SKM-1 (cell line): ENCODE measurements at regions not wholly inside any gene's neighbourhood (a gene's known extent, or its start where the extent isn't known, plus 50 kb on each side); places are given as distances from the start of the nearest gene placed in this dataset.
"Not testable (repeated sequence)": the region's sequence is repeated elsewhere in the genome, so short reads cannot be mapped to it uniquely, and the experiment has no call there.

Source experiments
- DNase-seq: peaks from one replicate; lab custom pipeline; 2025; ENCODE audit not compliant: unreplicated experiment; lab: John Stamatoyannopoulos, UW

DNA sequence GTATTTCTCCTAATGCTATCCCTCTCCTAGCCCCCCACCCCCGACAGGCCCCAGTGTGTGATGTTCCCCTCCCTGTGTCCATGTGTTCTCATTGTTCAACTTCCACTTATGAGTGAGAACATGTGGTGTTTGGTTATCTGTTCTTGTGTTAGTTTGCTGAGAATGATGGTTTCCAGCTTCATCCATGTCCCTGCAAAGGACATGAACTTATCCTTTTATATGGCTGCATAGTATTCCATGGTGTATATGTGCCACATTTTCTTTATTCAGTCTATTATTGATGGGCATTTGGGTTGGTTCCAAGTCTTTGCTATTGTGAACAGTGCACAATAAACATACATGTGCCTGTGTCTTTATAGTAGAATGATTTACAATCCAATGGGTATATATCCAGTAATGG is 362.0 kb upstream of the GYPC start:
- not testable (repeated sequence) for DNase-seq

DNA sequence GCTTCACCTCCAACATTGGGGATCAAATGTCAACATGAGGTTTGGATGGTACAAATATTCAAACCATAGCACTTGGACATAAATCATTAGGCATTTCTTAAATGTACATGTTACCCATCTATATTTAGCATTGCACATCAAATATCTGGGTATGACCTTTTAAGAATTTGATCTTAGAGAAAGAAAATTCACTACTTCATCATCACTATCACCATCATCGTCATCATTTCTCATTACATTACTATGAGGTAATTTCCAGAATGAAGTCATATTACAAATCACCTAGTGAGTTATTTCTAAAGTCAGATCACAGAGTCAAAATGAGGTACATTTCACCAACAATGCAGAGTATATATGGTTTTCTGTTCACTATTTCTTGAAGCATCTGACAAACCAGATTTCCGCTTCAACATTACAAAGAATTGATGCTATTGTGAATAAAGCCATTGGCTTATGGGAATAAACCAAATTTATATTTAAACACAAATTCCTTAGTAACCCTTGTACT is 356.4 kb upstream of the GYPC start:
- DNase-seq: no peak

GRCh38 chr2:126300348-126300747 is 355.6 kb upstream of the GYPC start:
- no peak for DNase-seq

DNA sequence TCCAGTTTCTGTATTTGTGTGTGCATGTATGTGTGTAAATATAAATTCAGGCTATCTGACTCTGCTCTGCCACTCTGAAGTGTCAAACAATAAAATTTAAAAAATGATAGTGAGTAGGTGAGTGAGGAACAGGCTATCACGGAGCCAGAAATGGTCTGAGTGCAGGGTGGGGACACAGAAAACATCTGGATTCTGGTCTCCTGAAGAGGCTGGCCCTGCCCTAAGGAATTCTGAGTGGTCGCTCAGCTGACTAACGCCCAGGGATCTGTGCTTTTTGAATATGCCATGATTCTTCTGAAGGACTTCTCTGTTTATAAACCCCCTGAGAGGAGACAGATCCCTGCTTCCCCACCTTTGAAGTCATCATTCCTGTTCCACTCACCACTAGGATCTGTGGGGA is 353.9 kb upstream of the GYPC start:
- DNase-seq: no peak

DNA sequence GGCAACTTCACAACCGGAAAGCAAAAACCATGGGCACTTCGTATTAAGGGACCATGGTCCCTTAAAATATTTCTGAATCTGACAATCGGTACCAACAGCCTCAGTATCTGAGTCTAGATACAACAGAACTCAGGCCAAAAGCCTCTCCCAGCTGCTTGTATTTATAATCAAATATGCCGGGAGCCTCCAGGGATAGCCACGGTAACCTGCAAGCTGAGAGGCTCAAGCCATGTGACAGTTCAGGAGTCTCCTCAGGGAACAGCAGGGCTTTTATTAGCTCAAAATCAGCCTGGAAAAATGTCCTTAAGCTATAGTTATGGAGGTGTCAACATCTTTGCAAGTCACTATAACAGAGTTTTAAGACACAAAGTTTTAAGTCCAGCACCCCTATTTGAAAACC is 352.8 kb upstream of the GYPC start:
- DNase-seq: no peak

DNA sequence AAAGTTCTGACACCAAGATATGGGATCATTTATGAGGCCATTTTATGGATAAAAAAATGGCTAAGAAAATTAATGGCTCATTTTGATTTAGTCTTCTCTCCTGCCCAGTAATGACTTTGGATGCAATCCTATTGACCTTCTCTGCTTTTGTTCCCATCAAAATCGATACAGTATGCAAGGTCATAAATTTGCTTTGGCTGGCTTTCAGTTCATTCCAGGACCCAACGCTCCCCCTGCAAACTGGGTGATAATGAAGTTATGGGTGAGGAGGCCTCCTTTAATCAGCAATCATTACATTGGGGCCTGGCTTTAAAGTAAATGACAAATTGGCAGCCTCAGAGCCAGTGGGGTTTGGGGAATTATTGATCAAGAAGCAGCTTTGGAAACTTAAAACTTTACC is 351.8 kb upstream of the GYPC start:
- DNase-seq: no peak

DNA sequence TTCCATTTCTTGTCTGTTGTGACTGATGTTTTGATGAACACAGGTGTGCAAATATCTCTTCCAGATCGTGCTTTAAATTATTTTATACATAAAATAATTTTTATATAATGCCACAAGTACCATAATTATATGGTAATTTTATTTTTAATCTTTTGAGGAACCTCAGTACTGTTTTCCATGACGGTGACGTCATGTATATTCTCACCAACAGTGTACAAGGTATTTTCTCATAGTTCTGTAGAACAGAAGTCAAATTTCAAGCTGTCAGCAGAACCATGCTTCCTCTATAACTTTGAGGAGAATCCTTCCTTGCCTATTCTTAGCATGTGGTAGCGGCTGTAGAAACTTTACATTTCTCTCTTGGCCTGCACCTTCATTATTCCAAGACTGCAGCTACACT is 349.4 kb upstream of the GYPC start:
- DNase-seq: no peak

- no peak for DNase-seq
Observed at GRCh38 chr2:126307740-126308139, 348.2 kb upstream of the GYPC start.

GRCh38 chr2:126309185-126309584 is 346.8 kb upstream of the GYPC start:
- DNase-seq: no peak

- no peak for DNase-seq
Observed at GRCh38 chr2:126312579-126312978, 343.4 kb upstream of the GYPC start.

DNA sequence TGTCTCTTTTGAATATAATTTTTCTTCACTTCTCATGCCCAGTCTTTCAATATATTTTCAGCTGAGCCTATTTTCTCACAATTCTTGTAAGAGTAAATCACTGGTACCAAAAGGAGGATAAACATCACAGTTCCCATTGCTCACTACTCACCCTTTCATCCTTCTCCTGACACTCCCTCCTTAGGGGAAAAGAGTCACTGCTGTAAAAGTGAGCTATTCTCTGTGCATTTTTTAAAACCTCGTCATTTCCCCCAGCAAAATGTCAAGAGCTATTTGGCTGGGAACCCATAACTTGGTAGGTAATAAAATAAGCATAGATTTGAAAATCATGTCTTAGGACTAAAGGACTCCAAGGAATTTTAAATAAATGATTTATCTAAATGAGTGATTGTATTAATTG is 340.1 kb upstream of the GYPC start:
- no peak for DNase-seq

DNA sequence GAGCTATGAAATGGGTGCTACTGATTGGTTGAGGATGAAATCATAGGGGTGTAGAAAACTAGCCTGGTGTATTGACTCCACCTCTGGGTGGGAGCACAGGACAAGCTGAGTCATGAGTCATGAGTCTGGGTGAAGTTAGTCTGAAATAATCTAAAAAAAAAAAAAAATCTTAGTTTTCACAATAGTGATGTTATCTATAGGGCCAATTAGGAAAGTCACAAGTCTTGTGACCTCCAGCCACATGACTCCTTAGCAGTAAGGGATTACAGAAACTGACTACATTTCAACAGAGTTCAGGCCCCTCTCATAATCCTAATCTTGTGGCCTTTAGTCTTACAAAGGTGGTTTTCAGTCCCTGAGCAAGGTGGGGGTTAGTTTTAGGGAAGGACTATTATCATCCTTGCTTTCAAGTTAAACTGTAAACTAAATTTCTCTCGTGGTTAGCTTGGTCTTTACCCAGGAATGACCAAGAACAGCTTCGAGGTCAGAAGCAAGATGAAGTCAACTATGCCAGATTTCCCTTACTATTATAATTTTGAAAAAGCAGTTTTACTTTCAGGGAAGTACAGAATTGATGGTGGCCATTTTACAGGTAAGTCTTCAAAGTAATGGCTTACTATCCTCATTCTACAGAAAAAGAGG is 338.0 kb upstream of the GYPC start:
- no peak for DNase-seq

GRCh38 chr2:126322342-126322741 is 333.6 kb upstream of the GYPC start:
- no peak for DNase-seq

DNA sequence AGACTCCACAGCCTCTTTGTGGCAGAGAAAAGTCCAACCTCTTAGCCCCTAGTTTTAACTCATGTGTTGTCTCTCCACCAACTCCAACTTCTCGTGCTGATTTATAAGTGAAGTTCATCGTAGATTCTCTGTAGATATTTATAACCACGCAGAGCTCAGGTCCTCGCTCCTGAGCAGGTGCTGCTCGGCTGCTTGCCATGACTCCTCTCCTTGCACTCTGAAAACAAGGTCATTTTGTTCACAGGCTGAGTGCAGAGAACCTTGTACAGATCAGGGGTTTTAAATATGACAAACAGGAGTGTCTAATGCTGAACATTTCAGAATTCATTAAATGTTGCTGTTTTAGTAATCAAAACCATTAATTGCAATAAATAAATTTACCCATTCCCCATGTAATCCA is 330.8 kb upstream of the GYPC start:
- no peak for DNase-seq

- DNase-seq: no peak
Observed at GRCh38 chr2:126329173-126329572, 326.8 kb upstream of the GYPC start.

DNA sequence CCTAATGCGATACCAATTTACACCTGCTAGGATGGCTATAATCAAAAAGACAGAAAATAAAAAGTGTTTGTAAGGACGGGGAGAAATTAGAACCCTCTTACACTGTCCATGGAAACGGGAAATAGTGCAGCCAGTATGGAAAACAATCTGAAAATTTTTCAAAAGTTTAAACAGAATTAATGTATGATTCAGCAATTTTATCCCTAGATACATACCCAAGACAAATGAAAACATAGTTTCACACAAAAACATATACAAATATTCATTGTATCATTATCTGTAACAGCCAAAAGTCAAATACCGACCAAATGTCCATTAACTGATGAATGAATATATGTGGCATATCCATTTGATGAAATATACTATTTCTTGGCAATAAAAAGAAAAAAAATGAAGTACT is 313.5 kb upstream of the GYPC start:
- DNase-seq: no peak

DNA sequence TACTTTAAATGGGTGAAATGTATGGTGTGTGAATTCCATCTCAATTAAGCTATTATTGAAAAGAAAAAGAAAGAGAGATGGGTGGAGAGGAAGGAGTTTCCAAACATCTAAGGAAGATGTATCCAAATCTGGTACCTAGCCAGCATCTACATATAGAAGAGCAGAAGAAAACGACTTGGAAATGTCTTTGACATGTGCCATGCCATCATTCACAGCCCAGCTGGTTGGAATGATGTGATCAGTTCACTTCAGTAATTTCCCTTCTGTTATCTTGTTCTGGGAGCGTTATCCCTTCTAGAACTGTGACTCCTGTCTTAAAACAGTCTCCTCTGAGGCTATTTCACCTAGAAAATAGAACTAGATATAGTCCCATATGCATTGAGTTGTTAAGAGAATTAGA is 312.8 kb upstream of the GYPC start:
- no peak for DNase-seq

GRCh38 chr2:126344493-126344892 is 311.5 kb upstream of the GYPC start:
- peak; percentile 34 for DNase-seq

- no peak for DNase-seq
Observed at GRCh38 chr2:126345691-126346090, 310.3 kb upstream of the GYPC start.

GRCh38 chr2:126356631-126357030 is 299.3 kb upstream of the GYPC start:
- DNase-seq: no peak

DNA sequence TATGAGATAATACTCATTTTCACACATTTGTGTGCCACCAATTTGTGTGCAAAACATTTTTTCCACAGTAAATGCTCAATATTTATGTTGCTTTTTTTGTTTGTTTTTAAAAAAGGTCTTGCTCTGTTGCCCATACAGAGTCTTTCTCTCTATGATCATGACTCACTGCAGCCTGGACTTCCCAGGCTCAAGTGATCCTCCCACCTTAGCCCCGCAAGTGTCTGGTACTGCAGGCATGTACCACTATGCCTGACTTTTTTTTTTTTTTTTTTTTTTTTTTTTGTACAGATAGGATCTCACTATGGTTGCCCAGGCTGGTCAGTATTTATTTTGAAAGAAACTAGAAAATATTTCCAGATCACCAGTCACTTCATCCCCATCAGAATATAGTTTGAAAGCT is 297.8 kb upstream of the GYPC start:
- no peak for DNase-seq

- DNase-seq: peak; percentile 13
Observed at GRCh38 chr2:126359494-126359893, 296.5 kb upstream of the GYPC start.

DNA sequence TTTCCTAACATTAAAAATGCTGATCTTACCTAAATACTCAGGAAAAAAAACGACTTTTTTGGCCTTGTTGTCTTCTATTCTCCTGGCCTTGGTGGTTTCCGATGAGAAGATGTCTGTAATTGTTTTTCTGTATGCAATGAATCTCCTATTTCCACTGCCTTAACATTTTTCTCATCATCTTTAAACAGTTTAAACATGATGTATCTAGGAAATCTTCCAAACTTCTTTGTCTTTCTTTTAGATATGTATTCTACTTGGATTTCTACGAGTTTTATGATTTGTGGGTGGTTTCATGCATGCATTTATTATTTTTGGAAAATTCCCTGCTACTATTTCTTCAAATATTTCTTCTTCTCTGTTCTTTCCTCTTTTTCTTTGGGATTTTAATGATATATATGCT is 288.6 kb upstream of the GYPC start:
- DNase-seq: no peak
